Immature natural killer cell (primary cell): ENCODE measurements at regions not wholly inside any gene's neighbourhood (a gene's known extent, or its start where the extent isn't known, plus 50 kb on each side); places are given as distances from the start of the nearest gene placed in this dataset.

Source experiments
- DNase-seq, 3 donors: peaks; one replicate each; pipeline ENCODE4 v3.0.0; 2022; ENCODE audit warnings: mixed read lengths in 1 of 3
- H3K27ac Mint-ChIP-seq, 6 donors: one replicate each; pipeline ENCODE4 v1.8.0; 2020; ENCODE audit warnings: mixed read lengths in 6 of 6, mild to moderate bottlenecking in 5 of 6, inconsistent platforms in 4 of 6, moderate library complexity in 3 of 6
- H3K27me3 Mint-ChIP-seq, 3 donors: one replicate each; pipeline ENCODE4 v1.8.0; 2020 to 2021; ENCODE audit warnings: low read depth in 3 of 3, mild to moderate bottlenecking in 3 of 3, mixed read lengths in 3 of 3, moderate library complexity in 3 of 3, inconsistent platforms in 1 of 3
- H3K36me3 Mint-ChIP-seq, 3 donors: one replicate each; pipeline ENCODE4 v1.8.0; 2020; ENCODE audit warnings: mixed read lengths in 3 of 3, inconsistent platforms in 2 of 3, mild to moderate bottlenecking in 2 of 3
- H3K4me1 Mint-ChIP-seq, 2 donors: one replicate each; pipeline ENCODE4 v1.8.0; 2020; ENCODE audit warnings: inconsistent platforms in 2 of 2, mild to moderate bottlenecking in 2 of 2, mixed read lengths in 2 of 2, moderate library complexity in 1 of 2
- H3K4me3 Mint-ChIP-seq, 5 donors: one replicate each; pipeline ENCODE4 v1.8.0; 2020; ENCODE audit warnings: mild to moderate bottlenecking in 5 of 5, mixed read lengths in 5 of 5, inconsistent platforms in 3 of 5, moderate library complexity in 3 of 5
- H3K9me3 Mint-ChIP-seq, 6 donors: one replicate each; pipeline ENCODE4 v1.8.0; 2020; ENCODE audit warnings: mild to moderate bottlenecking in 6 of 6, mixed read lengths in 6 of 6, inconsistent platforms in 4 of 6, moderate library complexity in 3 of 6

DNA sequence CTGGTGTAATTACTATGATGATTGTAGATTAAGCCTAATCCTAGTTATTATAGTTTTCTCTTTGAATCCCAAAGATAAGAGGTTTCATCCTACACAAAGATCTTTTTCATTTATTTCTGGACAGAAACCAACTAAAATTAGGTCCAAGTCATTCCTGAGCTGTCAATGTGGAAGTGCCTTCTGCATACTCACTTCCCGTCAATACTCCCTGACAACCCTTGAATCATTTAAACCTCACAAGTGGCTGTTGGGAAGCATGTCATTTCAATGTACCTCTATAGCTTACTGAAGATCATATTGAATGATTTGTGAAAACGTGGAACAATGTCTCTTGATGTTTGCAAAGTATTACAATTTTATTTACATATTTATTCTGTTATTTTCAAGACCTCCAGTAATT lies 274.1 kb downstream of the HACE1 start:
- no peak for DNase-seq
- Mint-ChIP-seq H3K4me3 (no peak overlapping the region), H3K27ac (no peak overlapping the region), H3K36me3 (no peaks in the 10 kb centered on the region), H3K9me3 (peaks cover 0 to 4% (median 1%) of the 10 kb centered on the region in 6 donors), H3K27me3 (peaks cover 0 to 4% (median 3%) of the 10 kb centered on the region in 3 donors), H3K4me1 (no peaks in the 10 kb centered on the region)

DNA sequence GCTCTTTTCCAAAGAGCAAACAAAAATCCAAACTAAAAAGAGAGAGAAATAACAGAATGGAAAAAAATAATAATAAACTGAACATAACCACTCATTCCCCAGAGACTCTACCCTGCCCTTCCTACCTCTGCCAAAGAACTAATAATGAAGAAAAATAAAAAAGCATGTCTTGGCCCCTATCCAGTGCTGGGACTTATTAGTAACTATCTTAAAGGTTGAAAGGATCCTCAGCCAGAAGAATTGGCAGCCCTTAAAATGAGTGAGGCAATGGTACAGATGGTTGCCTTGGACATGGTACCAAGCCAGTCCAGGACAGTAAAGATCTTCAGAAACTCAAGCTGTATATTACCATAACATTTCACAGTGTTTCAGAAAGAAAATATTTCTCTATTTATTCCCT lies 279.3 kb downstream of the HACE1 start:
- Mint-ChIP-seq H3K27me3 (peaks cover 0 to 3% (median 2%) of the 10 kb centered on the region in 3 donors), H3K9me3 (peaks cover 0 to 13% (median 1%) of the 10 kb centered on the region in 6 donors), H3K4me1 (no peaks in the 10 kb centered on the region), H3K36me3 (no peaks in the 10 kb centered on the region), H3K4me3 (no peak overlapping the region), H3K27ac (no peak overlapping the region)
- no peak for DNase-seq

DNA sequence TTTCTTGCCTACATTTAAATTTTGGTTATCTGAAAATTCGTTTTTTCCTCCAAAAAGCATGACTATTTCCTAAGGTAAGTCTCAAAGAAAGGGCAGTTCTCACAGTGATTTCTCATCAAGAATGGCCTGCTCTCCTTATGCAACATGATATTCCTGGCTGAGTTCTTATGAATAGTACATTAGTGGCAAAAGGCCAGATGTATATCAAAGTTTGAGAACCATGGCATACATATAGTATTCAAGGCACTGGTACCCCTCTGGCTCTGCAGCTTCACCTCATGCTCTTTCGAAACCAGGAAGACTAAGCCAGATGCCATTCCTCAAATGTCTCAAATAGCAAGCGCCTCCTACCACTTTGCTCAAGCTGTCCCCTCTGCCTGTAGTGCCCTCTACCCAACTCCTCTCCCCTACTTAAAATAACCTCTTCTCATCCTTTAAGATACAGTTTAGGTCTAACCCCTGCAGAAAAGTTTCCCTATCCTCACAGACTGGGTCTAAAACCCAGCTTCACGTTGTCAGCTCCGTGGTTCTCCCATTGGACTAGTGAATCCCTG lies 280.3 kb downstream of the HACE1 start:
- DNase-seq, result no peak
- Mint-ChIP-seq H3K36me3 (no peaks in the 10 kb centered on the region), H3K27ac (no peak overlapping the region), H3K4me3 (no peak overlapping the region), H3K9me3 (peaks cover 0 to 13% (median under 1%) of the 10 kb centered on the region in 6 donors), H3K27me3 (peaks cover 0 to 3% (median 2%) of the 10 kb centered on the region in 3 donors), H3K4me1 (no peaks in the 10 kb centered on the region)

DNA sequence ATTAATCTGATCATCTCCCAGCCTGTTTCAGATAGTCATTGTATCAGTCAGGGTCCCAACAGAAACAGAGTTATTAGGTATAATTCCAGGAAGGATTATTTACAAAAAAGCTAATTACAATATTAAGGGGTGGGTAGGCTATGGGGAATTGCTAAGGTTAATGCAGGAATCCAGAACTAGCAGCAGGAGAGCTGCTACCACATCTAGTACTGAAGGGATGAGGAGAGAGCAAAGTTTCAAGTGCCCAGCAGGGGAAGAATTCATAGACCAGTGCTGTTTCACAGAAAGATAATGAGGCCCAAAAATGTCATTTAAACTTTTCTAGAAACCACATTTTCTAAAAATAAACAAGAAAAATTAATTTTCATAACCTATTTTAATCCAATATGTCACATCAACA lies 284.2 kb downstream of the HACE1 start:
- Mint-ChIP-seq H3K27ac (no peak overlapping the region), H3K36me3 (no peaks in the 10 kb centered on the region), H3K4me1 (no peaks in the 10 kb centered on the region), H3K4me3 (no peak overlapping the region), H3K27me3 (peaks cover 0 to 2% (median 0%) of the 10 kb centered on the region in 3 donors), H3K9me3 (peaks cover 0 to 11% (median 0%) of the 10 kb centered on the region in 6 donors)
- DNase-seq, result no peak

DNA sequence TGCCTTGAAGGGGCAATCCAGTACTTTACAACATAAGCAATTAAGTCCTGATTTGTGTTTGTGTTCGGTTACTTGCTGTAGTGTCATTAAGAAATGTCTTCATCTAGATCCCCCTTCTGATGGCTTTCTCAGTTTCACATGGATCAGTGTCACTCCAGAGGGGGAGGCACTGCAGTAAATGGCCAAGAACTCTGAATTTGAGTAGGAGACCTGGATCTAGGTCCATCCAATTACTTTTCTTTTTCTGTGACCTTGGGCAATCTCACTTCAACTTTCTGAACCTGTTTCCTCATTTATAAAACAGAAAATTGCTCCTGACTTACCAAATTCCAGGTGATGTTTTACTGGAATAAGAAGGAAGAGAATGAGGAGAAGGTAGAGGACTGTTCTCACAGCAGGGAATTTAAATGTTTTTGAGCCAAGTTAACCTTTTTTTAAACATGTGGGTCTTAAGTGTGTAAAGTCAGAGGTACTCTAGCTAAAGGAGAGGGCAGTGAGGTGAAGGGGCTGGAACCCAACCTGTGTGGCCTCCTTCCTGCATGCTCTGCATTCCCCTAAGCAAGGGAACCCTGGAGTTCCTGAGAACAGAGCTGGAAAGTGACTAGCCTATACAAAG lies 285.5 kb downstream of the HACE1 start:
- H3K4me3 Mint-ChIP-seq, result no peak overlapping the region
- no peak for DNase-seq
- H3K9me3 Mint-ChIP-seq, result peaks cover 0 to 5% (median 0%) of the 10 kb centered on the region in 6 donors
- H3K4me1 Mint-ChIP-seq, result no peaks in the 10 kb centered on the region
- peaks cover 0 to 2% (median 0%) of the 10 kb centered on the region in 3 donors for H3K27me3 Mint-ChIP-seq
- no peaks in the 10 kb centered on the region for H3K36me3 Mint-ChIP-seq
- H3K27ac Mint-ChIP-seq, result no peak overlapping the region

DNA sequence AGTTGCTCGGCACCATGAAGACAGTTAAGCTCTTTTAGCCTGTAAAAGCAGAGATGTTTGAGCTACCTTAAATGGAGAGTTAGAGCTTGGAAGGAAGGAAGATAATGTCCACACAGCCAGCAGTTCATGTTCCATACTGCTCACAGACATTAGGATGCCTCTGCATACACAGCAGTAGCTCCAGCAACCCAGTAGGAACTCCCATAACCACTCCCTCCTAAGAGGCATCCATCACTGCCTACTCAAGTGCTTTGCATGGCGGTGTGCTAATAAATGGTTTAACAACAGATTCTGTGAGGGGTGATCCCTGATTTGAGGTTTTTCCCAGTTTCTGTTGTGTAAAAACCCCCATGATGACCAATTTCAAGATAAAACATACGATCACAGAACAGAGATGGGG lies 286.4 kb downstream of the HACE1 start:
- peaks cover 0 to 6% (median 0%) of the 10 kb centered on the region in 6 donors for H3K9me3 Mint-ChIP-seq
- no peaks in the 10 kb centered on the region for H3K4me1 Mint-ChIP-seq
- H3K27me3 Mint-ChIP-seq, result peaks cover 0 to 2% (median 0%) of the 10 kb centered on the region in 3 donors
- no peaks in the 10 kb centered on the region for H3K36me3 Mint-ChIP-seq
- no peak overlapping the region for H3K4me3 Mint-ChIP-seq
- no peak for DNase-seq
- H3K27ac Mint-ChIP-seq, result no peak overlapping the region

DNA sequence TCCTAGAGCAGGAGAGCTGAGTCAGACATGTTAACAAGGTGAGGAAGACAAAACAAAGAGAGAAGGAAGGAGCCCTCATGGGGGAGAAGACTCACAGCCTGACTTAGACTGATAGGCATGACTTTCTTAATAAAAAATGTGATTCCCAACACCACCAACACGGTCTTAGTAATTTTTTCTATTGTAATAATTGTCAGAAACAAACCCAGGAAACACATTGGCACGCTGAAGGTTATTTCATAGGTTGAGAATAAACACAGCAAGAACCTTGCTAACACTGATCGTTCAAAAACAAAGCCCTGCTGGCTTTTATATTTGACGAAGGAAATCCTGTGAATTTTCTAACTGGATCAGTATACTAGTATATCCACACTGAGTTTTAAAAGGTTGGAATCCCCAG lies 286.8 kb downstream of the HACE1 start:
- Mint-ChIP-seq H3K9me3 (peaks cover 0 to 5% (median 0%) of the 10 kb centered on the region in 6 donors), H3K4me1 (no peaks in the 10 kb centered on the region), H3K36me3 (no peaks in the 10 kb centered on the region), H3K27me3 (peaks cover 0 to 2% (median 0%) of the 10 kb centered on the region in 3 donors), H3K4me3 (no peak overlapping the region), H3K27ac (no peak overlapping the region)
- no peak for DNase-seq

DNA sequence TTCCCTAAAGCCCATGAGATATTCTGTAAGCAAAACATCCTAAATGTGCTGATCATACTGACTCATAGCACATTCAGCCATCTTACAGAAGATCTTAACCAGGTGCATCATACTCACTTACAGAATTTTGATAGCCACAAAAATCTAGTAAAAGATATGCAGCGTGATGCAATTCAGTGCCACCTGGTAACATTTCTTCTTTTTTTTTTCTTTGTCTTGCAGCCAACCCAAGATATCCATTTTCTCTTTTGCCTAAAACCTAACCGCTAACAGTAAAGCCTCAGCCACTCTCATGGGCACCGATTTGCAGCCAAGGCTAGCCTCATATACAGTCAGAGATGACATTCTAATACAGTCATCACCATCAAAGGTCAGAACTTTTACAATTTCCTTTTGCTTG lies 293.3 kb downstream of the HACE1 start:
- no peak overlapping the region for H3K27ac Mint-ChIP-seq

DNA sequence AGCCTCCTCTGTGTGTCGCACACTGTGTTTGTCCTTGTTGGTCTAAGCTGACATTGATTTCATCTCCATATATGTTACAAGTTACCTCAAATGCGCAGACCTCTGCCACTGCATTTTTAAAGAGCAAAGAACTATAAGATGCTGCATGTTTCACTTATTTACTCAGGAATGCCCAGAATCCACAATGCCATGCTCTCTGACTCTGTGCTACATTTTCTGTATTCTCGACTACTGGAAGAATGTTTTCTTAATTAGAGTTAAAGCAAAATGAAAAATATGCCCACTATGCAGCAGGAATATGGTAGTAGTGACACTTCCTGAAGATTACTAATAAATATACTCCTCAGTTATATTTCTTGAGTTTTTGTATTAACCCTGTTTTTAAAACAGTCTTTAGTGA lies 296.4 kb downstream of the HACE1 start:
- Mint-ChIP-seq H3K4me3 (no peak overlapping the region), H3K27me3 (peaks cover 0 to 2% (median 2%) of the 10 kb centered on the region in 3 donors), H3K4me1 (no peaks in the 10 kb centered on the region), H3K9me3 (peaks cover 0 to 9% (median 1%) of the 10 kb centered on the region in 6 donors), H3K27ac (no peak overlapping the region), H3K36me3 (no peaks in the 10 kb centered on the region)
- no peak for DNase-seq

More for the DNA sequence above, 293.3 kb downstream of the HACE1 start:
- H3K4me3 Mint-ChIP-seq, result no peak overlapping the region
- peaks cover 0 to 7% (median 1%) of the 10 kb centered on the region in 6 donors for H3K9me3 Mint-ChIP-seq
- H3K27me3 Mint-ChIP-seq, result peaks cover 0 to 2% (median 2%) of the 10 kb centered on the region in 3 donors
- no peak for DNase-seq
- no peaks in the 10 kb centered on the region for H3K4me1 Mint-ChIP-seq
- no peaks in the 10 kb centered on the region for H3K36me3 Mint-ChIP-seq

DNA sequence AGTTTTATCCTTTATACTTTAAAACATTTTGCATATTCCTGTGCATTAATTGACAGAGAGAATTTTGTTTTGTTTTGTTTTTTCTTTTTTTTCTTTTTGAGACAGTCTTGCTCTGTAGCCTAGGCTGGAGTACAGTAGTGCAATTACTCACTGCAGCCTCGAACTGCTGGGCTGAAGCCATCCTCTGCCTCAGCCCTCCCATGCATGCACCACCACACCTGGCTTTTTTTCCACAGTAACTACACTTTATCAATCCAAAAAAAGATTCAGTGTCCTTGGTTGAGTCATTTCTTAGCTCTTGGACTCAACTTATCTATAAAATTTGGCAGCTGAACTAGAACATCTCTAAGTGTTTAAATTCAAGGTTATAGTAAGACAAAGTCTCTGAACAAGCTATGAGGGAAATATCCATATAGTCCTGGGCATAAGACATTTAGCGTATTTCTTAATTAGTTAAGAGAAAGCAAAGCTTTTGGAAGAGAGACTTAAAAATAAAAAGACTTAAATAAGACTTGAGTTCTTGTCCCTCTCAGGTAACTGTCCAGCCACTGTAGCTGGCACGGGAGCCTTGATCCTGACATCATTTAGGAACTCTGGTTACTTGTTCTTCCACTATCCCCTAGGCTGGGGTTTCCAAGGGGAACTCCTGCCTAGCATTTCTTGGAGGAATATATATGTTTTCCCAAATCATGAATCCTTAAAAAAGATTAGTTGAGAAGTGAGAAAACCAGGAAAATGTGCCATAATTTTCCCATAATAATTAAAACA lies 300.1 kb downstream of the HACE1 start:
- H3K9me3 Mint-ChIP-seq, result peaks cover 0 to 9% (median 1%) of the 10 kb centered on the region in 6 donors
- H3K27me3 Mint-ChIP-seq, result peaks cover 0 to 2% (median 2%) of the 10 kb centered on the region in 3 donors
- no peak overlapping the region for H3K4me3 Mint-ChIP-seq
- DNase-seq, result no peak
- H3K27ac Mint-ChIP-seq, result no peak overlapping the region
- no peaks in the 10 kb centered on the region for H3K36me3 Mint-ChIP-seq
- no peaks in the 10 kb centered on the region for H3K4me1 Mint-ChIP-seq

DNA sequence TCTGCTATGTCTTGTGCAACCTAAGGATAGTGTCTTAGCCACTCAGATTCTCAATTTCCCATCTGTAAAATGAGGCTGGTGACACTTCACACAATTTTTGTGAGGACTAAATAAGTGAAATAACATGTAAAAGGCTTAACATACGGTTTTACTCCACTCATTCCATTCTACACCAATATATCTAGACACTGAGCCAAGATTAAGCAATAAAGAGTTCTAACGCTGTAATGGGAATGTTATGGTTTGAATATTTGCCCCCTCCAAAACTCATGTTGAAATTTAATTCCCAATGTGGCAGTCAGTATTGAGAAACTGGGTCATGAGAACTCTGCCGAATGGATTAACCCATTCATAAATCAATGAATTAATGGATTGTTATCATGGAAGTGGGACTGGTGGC lies 301.0 kb downstream of the HACE1 start:
- DNase-seq, result no peak
- H3K27ac Mint-ChIP-seq, result no peak overlapping the region
- H3K27me3 Mint-ChIP-seq, result peaks cover 0 to 2% (median 2%) of the 10 kb centered on the region in 3 donors
- H3K4me3 Mint-ChIP-seq, result no peak overlapping the region
- H3K9me3 Mint-ChIP-seq, result peaks cover 0 to 9% (median 1%) of the 10 kb centered on the region in 6 donors
- no peaks in the 10 kb centered on the region for H3K4me1 Mint-ChIP-seq
- H3K36me3 Mint-ChIP-seq, result no peaks in the 10 kb centered on the region

DNA sequence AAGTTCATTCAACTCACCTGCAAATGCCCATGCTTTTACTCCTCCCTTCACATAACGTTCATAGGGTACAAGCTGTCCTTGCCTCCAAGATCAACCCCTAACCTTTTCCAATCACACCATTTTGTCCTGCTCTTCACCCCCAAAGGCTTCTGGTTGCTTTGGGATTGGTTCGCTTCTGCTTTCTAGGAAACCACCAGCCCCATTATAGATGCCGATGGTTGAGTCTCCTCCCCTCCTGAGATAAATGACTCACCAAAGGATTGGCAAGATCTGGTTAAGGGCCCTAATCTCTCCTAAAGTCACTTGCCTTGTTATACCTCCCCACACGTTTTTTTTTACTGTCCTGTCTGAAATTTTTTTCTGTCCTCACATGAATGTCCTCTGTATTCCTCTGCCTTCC lies 311.4 kb downstream of the HACE1 start:
- H3K4me3 Mint-ChIP-seq, result no peak overlapping the region
- peaks cover 0 to 8% (median 0%) of the 10 kb centered on the region in 6 donors for H3K9me3 Mint-ChIP-seq

DNA sequence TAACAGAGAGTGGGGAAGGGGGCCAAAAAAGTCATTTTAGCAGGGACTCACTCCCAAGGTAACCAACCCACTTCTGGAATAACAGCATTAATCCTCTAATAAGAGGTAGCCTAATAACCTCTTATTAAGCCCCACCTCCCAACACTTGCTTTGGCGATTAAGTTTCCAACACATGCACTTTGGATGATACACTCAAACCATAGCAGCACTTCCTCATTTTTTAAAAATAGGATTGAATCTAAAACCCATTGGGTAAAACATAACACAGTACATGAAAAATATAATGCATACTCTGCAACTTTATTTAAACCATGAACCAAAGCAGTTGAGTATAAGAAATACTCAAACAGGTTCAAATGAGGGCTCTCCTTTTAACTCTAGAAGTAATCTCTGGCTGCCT lies 318.3 kb downstream of the HACE1 start:
- no peak for DNase-seq
- no peaks in the 10 kb centered on the region for H3K4me1 Mint-ChIP-seq
- peaks cover 0 to 2% (median 0%) of the 10 kb centered on the region in 3 donors for H3K27me3 Mint-ChIP-seq
- H3K27ac Mint-ChIP-seq, result no peak overlapping the region
- peaks cover 0 to 7% (median under 1%) of the 10 kb centered on the region in 6 donors for H3K9me3 Mint-ChIP-seq
- H3K36me3 Mint-ChIP-seq, result no peaks in the 10 kb centered on the region
- H3K4me3 Mint-ChIP-seq, result no peak overlapping the region

More for the DNA sequence above, 311.4 kb downstream of the HACE1 start:
- no peak for DNase-seq
- Mint-ChIP-seq H3K4me1 (no peaks in the 10 kb centered on the region), H3K36me3 (no peaks in the 10 kb centered on the region), H3K27me3 (peaks cover 0 to 2% (median 1%) of the 10 kb centered on the region in 3 donors), H3K27ac (no peak overlapping the region)

DNA sequence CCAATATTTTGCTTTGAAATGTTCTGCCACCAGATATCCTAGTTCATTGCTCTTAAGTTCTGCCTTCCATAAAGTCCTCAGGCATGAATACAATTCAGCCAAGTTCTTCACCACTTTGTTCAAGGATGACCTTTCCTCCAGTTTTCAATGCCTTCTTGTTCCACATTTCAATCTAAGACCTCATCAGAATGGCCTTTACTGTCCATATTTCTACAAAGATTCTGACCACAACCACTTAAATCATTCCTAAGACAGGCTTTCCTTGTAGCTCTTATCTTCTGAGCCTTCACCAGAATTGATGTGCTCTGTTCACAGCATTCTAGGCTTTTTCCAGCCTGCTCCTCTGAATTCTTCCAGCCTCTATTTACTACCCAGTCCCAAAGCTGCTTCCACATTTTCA lies 319.0 kb downstream of the HACE1 start:
- no peak overlapping the region for H3K4me3 Mint-ChIP-seq
- H3K36me3 Mint-ChIP-seq, result no peaks in the 10 kb centered on the region
- peaks cover 0 to 7% (median under 1%) of the 10 kb centered on the region in 6 donors for H3K9me3 Mint-ChIP-seq
- H3K27me3 Mint-ChIP-seq, result peaks cover 0 to 2% (median 0%) of the 10 kb centered on the region in 3 donors
- H3K27ac Mint-ChIP-seq, result no peak overlapping the region
- DNase-seq, result no peak
- no peaks in the 10 kb centered on the region for H3K4me1 Mint-ChIP-seq
